OCI-LY1 (cell line): ENCODE measurements at regions not wholly inside any gene's neighbourhood (a gene's known extent, or its start where the extent isn't known, plus 50 kb on each side); places are given as distances from the start of the nearest gene placed in this dataset.

Experiments
- H2AFZ ChIP-seq: fragments of 200-600 bp; sonication (generic), shearing (Covaris generic); 2 replicates; pipeline ENCODE4 v1.6.0; 2014; ENCODE audit warnings: antibody characterized with exemption, mild to moderate bottlenecking, low read length
- H3F3A ChIP-seq: fragments of 200-600 bp; sonication (generic), shearing (Covaris generic); 2 replicates; pipeline ENCODE4 v1.6.0; 2014; ENCODE audit warnings: mild to moderate bottlenecking, antibody characterized with exemption, low read length, moderate library complexity; ENCODE audit not compliant: insufficient read depth
- H3K27ac ChIP-seq: fragments of 200-600 bp; sonication (generic); 2 replicates; pipeline ENCODE4 v1.5.1; 2014; ENCODE audit warnings: low read length, mixed run types, mild to moderate bottlenecking, low read depth; ENCODE audit not compliant: poor library complexity, severe bottlenecking
- H3K27me3 ChIP-seq: fragments of 200-600 bp; sonication (generic); 2 replicates; pipeline ENCODE4 v1.6.0; 2014; ENCODE audit warnings: antibody characterized with exemption, mild to moderate bottlenecking, low read length, moderate library complexity; ENCODE audit not compliant: insufficient read depth
- H3K36me3 ChIP-seq: fragments of 200-600 bp; sonication (generic); 2 replicates; pipeline ENCODE4 v1.6.1; 2014; ENCODE audit warnings: mild to moderate bottlenecking, antibody characterized with exemption, low read length, moderate library complexity, mixed read lengths; ENCODE audit not compliant: insufficient read depth
- H3K4me1 ChIP-seq: fragments of 200-600 bp; sonication (generic); 2 replicates; pipeline ENCODE4 v1.5.1; 2014; ENCODE audit warnings: mild to moderate bottlenecking, low read length, moderate library complexity; ENCODE audit not compliant: insufficient read depth, severe bottlenecking
- H3K4me2 ChIP-seq: fragments of 200-600 bp; sonication (generic), shearing (Covaris generic); 2 replicates; pipeline ENCODE4 v1.6.1; 2014; ENCODE audit warnings: low read length
- H3K4me3 ChIP-seq: fragments of 200-600 bp; sonication (generic); 2 replicates; pipeline ENCODE4 v1.5.1; 2014; ENCODE audit warnings: low read length, low read depth, mild to moderate bottlenecking, mixed read lengths; ENCODE audit not compliant: poor library complexity, severe bottlenecking
- H3K79me2 ChIP-seq: fragments of 200-600 bp; shearing (Covaris generic); 2 replicates; pipeline ENCODE4 v1.6.1; 2016; ENCODE audit warnings: mixed run types, low read length, mixed read lengths; ENCODE audit not compliant: insufficient read depth
- H3K9ac ChIP-seq: fragments of 200-600 bp; sonication (generic), shearing (Covaris generic); 2 replicates; pipeline ENCODE4 v1.6.1; 2014; ENCODE audit warnings: mild to moderate bottlenecking, low read length, mixed read lengths
- H3K9me2 ChIP-seq: fragments of 200-600 bp; sonication (generic), shearing (Covaris generic); 2 replicates; pipeline ENCODE4 v1.6.1; 2014; ENCODE audit warnings: low read depth, mild to moderate bottlenecking, low read length, mixed read lengths
- H3K9me3 ChIP-seq: fragments of 200-600 bp; shearing (Covaris generic); 2 replicates; pipeline ENCODE4 v1.6.1; 2014; ENCODE audit warnings: low read length, mixed read lengths
- H4K20me1 ChIP-seq: fragments of 200-600 bp; sonication (generic), shearing (Covaris generic); 2 replicates; pipeline ENCODE4 v1.6.0; 2016; ENCODE audit warnings: mild to moderate bottlenecking, low read length; ENCODE audit not compliant: insufficient read depth
- EZH2 ChIP-seq: fragments of 200-600 bp; sonication (generic), shearing (Covaris generic); IDR thresholded peaks from 2 replicates; pipeline ENCODE4 v1.8.0; 2017; ENCODE audit warnings: borderline replicate concordance, mixed run types, mild to moderate bottlenecking, antibody characterized with exemption, low read length, moderate library complexity, mixed read lengths
- TF ChIP-seq, protein P1 (sequence below): fragments of 200-600 bp; sonication (generic), shearing (Covaris generic); IDR thresholded peaks from 2 replicates; pipeline ENCODE4 v1.5.1; 2017; ENCODE audit warnings: mild to moderate bottlenecking, antibody characterized with exemption, low read length, moderate library complexity, mixed read lengths

DNA sequence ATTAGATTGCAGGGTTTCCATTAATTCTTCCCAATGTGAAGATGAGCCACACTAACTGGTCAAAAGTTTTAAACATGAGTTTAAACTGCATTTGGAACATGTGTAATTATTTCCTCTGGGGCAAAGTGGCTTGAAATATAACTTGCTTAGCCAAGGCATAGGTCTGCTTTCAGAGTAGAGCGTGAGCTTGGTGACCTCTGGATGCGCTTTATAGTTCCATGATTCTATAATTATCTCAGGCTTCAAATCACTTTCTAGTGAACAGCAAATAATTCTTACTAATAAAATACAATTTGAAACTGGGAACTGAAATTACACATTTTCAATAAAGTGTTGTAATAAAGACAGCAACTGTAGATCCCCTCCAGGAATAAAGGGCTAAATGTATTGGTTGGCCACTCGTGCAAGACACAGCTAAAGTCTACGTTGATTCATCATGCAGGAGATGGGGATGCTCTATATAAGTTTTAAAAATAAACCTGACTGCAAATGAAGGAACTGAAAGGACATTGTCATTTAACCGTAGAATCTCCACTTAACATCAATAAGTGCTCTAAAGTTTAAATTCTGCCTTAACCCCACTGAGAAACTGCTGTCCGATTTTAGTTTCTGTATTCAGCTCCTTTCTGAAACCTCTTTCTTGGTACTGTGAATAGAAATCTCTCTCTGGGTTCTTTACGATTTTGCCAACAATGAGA, 460.0 kb downstream of the PSAT1 start:
- Histone ChIP-seq H3K9me2 (no peaks in the 10 kb centered on the region), H2AFZ (no peak overlapping the region), H3K79me2 (no peaks in the 10 kb centered on the region), H3K9me3 (no peaks in the 10 kb centered on the region), H3K4me3 (no peak overlapping the region), H3K36me3 (no peaks in the 10 kb centered on the region), H3K4me2 (no peak overlapping the region), H3K27ac (no peak overlapping the region), H3K4me1 (no peaks in the 10 kb centered on the region), H3F3A (no peaks in the 10 kb centered on the region), H3K27me3 (no peaks in the 10 kb centered on the region), H4K20me1 (no peaks in the 10 kb centered on the region), H3K9ac (no peak overlapping the region)
- TF ChIP-seq, protein P1, sequence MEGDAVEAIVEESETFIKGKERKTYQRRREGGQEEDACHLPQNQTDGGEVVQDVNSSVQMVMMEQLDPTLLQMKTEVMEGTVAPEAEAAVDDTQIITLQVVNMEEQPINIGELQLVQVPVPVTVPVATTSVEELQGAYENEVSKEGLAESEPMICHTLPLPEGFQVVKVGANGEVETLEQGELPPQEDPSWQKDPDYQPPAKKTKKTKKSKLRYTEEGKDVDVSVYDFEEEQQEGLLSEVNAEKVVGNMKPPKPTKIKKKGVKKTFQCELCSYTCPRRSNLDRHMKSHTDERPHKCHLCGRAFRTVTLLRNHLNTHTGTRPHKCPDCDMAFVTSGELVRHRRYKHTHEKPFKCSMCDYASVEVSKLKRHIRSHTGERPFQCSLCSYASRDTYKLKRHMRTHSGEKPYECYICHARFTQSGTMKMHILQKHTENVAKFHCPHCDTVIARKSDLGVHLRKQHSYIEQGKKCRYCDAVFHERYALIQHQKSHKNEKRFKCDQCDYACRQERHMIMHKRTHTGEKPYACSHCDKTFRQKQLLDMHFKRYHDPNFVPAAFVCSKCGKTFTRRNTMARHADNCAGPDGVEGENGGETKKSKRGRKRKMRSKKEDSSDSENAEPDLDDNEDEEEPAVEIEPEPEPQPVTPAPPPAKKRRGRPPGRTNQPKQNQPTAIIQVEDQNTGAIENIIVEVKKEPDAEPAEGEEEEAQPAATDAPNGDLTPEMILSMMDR = no peak
- no peak for TF ChIP-seq EZH2

DNA sequence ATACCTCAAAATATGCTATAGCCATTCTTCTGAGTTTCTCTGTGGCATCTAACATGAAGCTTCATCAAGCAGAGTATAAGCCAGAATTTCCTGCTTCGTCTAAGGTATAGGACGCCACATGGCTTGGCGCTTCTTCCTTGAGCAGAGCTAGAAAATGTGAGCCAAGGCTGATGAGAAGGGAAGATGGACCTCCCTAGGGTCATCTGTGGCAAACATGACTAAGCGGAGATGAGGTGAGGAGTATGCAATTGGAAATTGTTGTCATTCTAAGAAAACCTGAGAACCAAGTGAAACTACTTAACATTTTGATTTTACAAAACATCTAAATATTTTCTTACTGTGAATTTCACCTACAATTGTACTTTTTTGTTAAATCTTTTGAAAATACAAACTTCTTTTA, 466.5 kb downstream of the PSAT1 start:
- Histone ChIP-seq H3F3A (no peaks in the 10 kb centered on the region), H3K4me3 (no peak overlapping the region), H3K79me2 (no peaks in the 10 kb centered on the region), H3K9me2 (no peaks in the 10 kb centered on the region), H3K36me3 (no peaks in the 10 kb centered on the region), H4K20me1 (no peaks in the 10 kb centered on the region), H3K27me3 (no peaks in the 10 kb centered on the region), H3K4me2 (no peak overlapping the region), H3K4me1 (no peaks in the 10 kb centered on the region), H3K9me3 (no peaks in the 10 kb centered on the region), H3K9ac (no peak overlapping the region), H2AFZ (no peak overlapping the region), H3K27ac (no peak overlapping the region)
- TF ChIP-seq EZH2 = no peak
- TF ChIP-seq, protein P1 = no peak

DNA sequence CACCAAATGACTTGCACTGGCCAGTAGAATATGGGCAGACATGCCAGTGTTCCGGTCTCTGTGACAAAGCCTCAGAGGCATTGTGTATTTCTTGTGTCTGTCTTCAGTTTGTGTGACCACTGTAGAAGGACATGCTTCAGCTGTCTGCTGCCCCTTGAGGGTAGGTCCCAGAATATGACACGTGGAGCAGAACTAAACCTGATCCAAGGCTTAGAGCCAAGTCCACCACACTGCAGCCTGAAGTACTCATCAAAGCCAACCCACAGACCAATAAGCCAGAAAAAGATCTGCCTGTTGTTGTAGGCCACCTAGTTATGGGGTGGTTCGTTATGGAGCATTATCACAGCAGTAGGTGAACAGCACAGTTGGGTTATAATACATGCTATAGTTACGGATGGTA, 468.9 kb downstream of the PSAT1 start:
- H3K27me3 ChIP-seq = no peaks in the 10 kb centered on the region
- H3K4me2 ChIP-seq = no peak overlapping the region
- H3K4me3 ChIP-seq = no peak overlapping the region
- H4K20me1 ChIP-seq = no peaks in the 10 kb centered on the region
- no peaks in the 10 kb centered on the region for H3K79me2 ChIP-seq
- no peak for TF ChIP-seq EZH2
- TF ChIP-seq, protein P1 = no peak
- no peaks in the 10 kb centered on the region for H3K4me1 ChIP-seq
- H2AFZ ChIP-seq = no peak overlapping the region
- H3K9me3 ChIP-seq = no peaks in the 10 kb centered on the region
- no peaks in the 10 kb centered on the region for H3K9me2 ChIP-seq
- H3K27ac ChIP-seq = no peak overlapping the region
- no peaks in the 10 kb centered on the region for H3K36me3 ChIP-seq
- H3F3A ChIP-seq = no peaks in the 10 kb centered on the region
- no peak overlapping the region for H3K9ac ChIP-seq
